NB4 (cell line): ENCODE measurements at regions not wholly inside any gene's neighbourhood (a gene's known extent, or its start where the extent isn't known, plus 50 kb on each side); places are given as distances from the start of the nearest gene placed in this dataset.

Experiments used
- CTCF ChIP-seq: IDR thresholded peaks from one replicate; pipeline ENCODE4 v1.5.1; 2012; ENCODE audit warnings: low read depth, low read length
- MAX ChIP-seq: IDR thresholded peaks from 2 replicates; pipeline ENCODE4 v1.6.1; 2011; ENCODE audit warnings: low read depth, low read length
- POLR2A ChIP-seq: IDR thresholded peaks from 2 replicates; pipeline ENCODE4 v1.6.1; 2011; ENCODE audit warnings: mild to moderate bottlenecking; ENCODE audit not compliant: insufficient read length; ENCODE audit errors: extremely low read depth

- no peak for TF ChIP-seq CTCF
- TF ChIP-seq MAX = no peak
- TF ChIP-seq POLR2A = no peak
Measured at GRCh38 chr2:53021828-53022227, 745.8 kb upstream of the CHAC2 start.
